ENCODE measurements at regions not wholly inside any gene's neighbourhood (a gene's known extent, or its start where the extent isn't known, plus 50 kb on each side); places are given as distances from the start of the nearest gene placed in this dataset.

GRCh38 chr16:85354686-85355514, 242.6 kb upstream of the CIBAR2 start:
- DNase-seq: no peak

- DNase-seq: no peak
Observed at GRCh38 chr16:85355515-85355837, 243.2 kb upstream of the CIBAR2 start.

- no peak for DNase-seq
Observed at GRCh38 chr16:85356157-85356556, 243.9 kb upstream of the CIBAR2 start.

- DNase-seq: no peak
Observed at GRCh38 chr16:85357323-85357722, 245.1 kb upstream of the CIBAR2 start.

GRCh38 chr16:85357924-85358505, 245.7 kb upstream of the CIBAR2 start:
- no peak for DNase-seq

GRCh38 chr16:85358704-85359146, 246.5 kb upstream of the CIBAR2 start:
- no peak for DNase-seq

GRCh38 chr16:85359147-85359822, 247.0 kb upstream of the CIBAR2 start:
- DNase-seq: no peak

- no peak for DNase-seq
Observed at GRCh38 chr16:85360323-85361277, 248.3 kb upstream of the CIBAR2 start.

- no peak for DNase-seq
Observed at GRCh38 chr16:85361441-85362118, 249.3 kb upstream of the CIBAR2 start.

GRCh38 chr16:85362443-85362842, 250.2 kb upstream of the CIBAR2 start:
- DNase-seq: no peak

GRCh38 chr16:85363427-85363826, 249.7 kb upstream of the GSE1 start:
- no peak for DNase-seq

- DNase-seq: no peak
Observed at GRCh38 chr16:85363881-85364280, 249.2 kb upstream of the GSE1 start.

- no peak for DNase-seq
Observed at GRCh38 chr16:85364323-85365040, 248.6 kb upstream of the GSE1 start.

- no peak for DNase-seq
Observed at GRCh38 chr16:85365120-85365519, 248.0 kb upstream of the GSE1 start.

- peak in 15 of 56 donors; percentile 5 to 41 (median 18) for DNase-seq
Observed at GRCh38 chr16:85366031-85366763, 246.9 kb upstream of the GSE1 start.

GRCh38 chr16:85367485-85367884, 245.6 kb upstream of the GSE1 start:
- DNase-seq: no peak

GRCh38 chr16:85369060-85369459, 244.1 kb upstream of the GSE1 start:
- no peak for DNase-seq

- DNase-seq: peak in 16 of 56 donors; percentile 8 to 66 (median 24)
Observed at GRCh38 chr16:85369741-85370528, 243.2 kb upstream of the GSE1 start.

- DNase-seq: peak in 1 of 56 donors; percentile 14
Observed at GRCh38 chr16:85370543-85370880, 242.6 kb upstream of the GSE1 start.
